ENCODE measurements at regions not wholly inside any gene's neighbourhood (a gene's known extent, or its start where the extent isn't known, plus 50 kb on each side); places are given as distances from the start of the nearest gene placed in this dataset.
A peak's percentile ranks its signal among the peaks of the same experiment; 100 is the strongest.
"Not testable (repeated sequence)": the region's sequence is repeated elsewhere in the genome, so short reads cannot be mapped to it uniquely, and the experiment has no call there.

DNA sequence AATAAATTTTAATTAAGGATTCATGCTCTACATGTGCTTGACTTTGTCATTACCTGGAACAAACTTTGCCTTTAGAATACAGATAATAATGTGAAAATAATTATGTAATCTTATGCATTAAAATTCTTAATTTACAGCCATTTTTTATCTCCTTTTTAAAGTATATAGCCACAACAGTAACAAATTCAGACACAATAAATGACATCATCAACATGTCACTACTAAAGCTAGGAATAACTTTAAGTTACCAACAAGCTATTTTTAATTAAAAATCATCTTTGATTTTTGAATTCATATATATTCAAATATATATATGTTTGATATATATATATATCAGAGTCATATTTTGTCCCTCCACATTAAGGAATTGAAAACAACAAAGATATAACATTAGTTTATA is 107.7 kb downstream of the MAD2L1 start:
- no peaks in the 10 kb centered on the region for H3K4me1 ChIP-seq (ENCODE audit: control insufficient read depth, extremely low read depth, insufficient read depth, low read length)
- DNase-seq (ENCODE audit: low read depth in 2 of 2), result no peak

GRCh38 chr4:119955256-119955655 is 111.4 kb downstream of the MAD2L1 start:
- Histone ChIP-seq H3K4me1 (ENCODE audit: control insufficient read depth, extremely low read depth, insufficient read depth, low read length) (no peaks in the 10 kb centered on the region), H2AFZ (ENCODE audit: low read length) (no peak overlapping the region), H3K27ac (ENCODE audit: insufficient read depth, low read length) (no peak overlapping the region), H3K79me2 (ENCODE audit: control insufficient read depth, insufficient read depth, low read length) (no peaks in the 10 kb centered on the region), H3K9me3 (ENCODE audit: control insufficient read depth, insufficient read depth, low read depth, low read length) (no peaks in the 10 kb centered on the region), H3K4me3 (replicated peaks in 1 of 4; ENCODE audit: control extremely low read depth in 1 of 4, insufficient read depth in 1 of 4, low read depth in 3 of 4, low read length in 4 of 4) (no peak overlapping the region), H3K4me2 (ENCODE audit: extremely low read depth, insufficient read depth, low read length) (no peak overlapping the region), H4K20me1 (ENCODE audit: control insufficient read depth, extremely low read depth, insufficient read depth, low read length) (no peaks in the 10 kb centered on the region), H3K36me3 (ENCODE audit: control insufficient read depth, insufficient read depth, low read length) (no peaks in the 10 kb centered on the region), H3K27me3 (ENCODE audit: control insufficient read depth, insufficient read depth, low read length) (no peaks in the 10 kb centered on the region), H3K9ac (ENCODE audit: insufficient read depth, low read length) (no peak overlapping the region)
- peak in 1 of 2 donors; percentile 5 for DNase-seq (ENCODE audit: low read depth in 2 of 2)
- no peak for TF ChIP-seq EZH2 (IDR thresholded peaks at IDR 0.05; ENCODE audit: low read length, missing control alignments)
- TF ChIP-seq, protein P1, sequence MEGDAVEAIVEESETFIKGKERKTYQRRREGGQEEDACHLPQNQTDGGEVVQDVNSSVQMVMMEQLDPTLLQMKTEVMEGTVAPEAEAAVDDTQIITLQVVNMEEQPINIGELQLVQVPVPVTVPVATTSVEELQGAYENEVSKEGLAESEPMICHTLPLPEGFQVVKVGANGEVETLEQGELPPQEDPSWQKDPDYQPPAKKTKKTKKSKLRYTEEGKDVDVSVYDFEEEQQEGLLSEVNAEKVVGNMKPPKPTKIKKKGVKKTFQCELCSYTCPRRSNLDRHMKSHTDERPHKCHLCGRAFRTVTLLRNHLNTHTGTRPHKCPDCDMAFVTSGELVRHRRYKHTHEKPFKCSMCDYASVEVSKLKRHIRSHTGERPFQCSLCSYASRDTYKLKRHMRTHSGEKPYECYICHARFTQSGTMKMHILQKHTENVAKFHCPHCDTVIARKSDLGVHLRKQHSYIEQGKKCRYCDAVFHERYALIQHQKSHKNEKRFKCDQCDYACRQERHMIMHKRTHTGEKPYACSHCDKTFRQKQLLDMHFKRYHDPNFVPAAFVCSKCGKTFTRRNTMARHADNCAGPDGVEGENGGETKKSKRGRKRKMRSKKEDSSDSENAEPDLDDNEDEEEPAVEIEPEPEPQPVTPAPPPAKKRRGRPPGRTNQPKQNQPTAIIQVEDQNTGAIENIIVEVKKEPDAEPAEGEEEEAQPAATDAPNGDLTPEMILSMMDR (conservative IDR thresholded peaks at IDR 0.05 in 1 of 2, IDR thresholded peaks at IDR 0.05 in 1 of 2; ENCODE audit: low read depth in 1 of 2, low read length in 2 of 2), result no peak

More for the DNA sequence above, 107.7 kb downstream of the MAD2L1 start:
- Histone ChIP-seq H3K4me3 (replicated peaks in 1 of 4; ENCODE audit: control extremely low read depth in 1 of 4, insufficient read depth in 1 of 4, low read depth in 3 of 4, low read length in 4 of 4) (no peak overlapping the region), H3K4me2 (ENCODE audit: extremely low read depth, insufficient read depth, low read length) (no peak overlapping the region), H4K20me1 (ENCODE audit: control insufficient read depth, extremely low read depth, insufficient read depth, low read length) (no peaks in the 10 kb centered on the region), H3K9ac (ENCODE audit: insufficient read depth, low read length) (no peak overlapping the region), H3K27ac (ENCODE audit: insufficient read depth, low read length) (no peak overlapping the region), H3K9me3 (ENCODE audit: control insufficient read depth, insufficient read depth, low read depth, low read length) (no peaks in the 10 kb centered on the region), H3K36me3 (ENCODE audit: control insufficient read depth, insufficient read depth, low read length) (no peaks in the 10 kb centered on the region), H3K27me3 (ENCODE audit: control insufficient read depth, insufficient read depth, low read length) (no peaks in the 10 kb centered on the region), H3K79me2 (ENCODE audit: control insufficient read depth, insufficient read depth, low read length) (no peaks in the 10 kb centered on the region), H2AFZ (ENCODE audit: low read length) (no peak overlapping the region)
- TF ChIP-seq, protein P1 (conservative IDR thresholded peaks at IDR 0.05 in 1 of 2, IDR thresholded peaks at IDR 0.05 in 1 of 2; ENCODE audit: low read depth in 1 of 2, low read length in 2 of 2), result no peak
- no peak for TF ChIP-seq EZH2 (IDR thresholded peaks at IDR 0.05; ENCODE audit: low read length, missing control alignments)

GRCh38 chr4:119954487-119954886 is 112.2 kb downstream of the MAD2L1 start:
- H3K27me3 ChIP-seq (ENCODE audit: control insufficient read depth, insufficient read depth, low read length); H3K27ac ChIP-seq (ENCODE audit: insufficient read depth, low read length); H3K9me3 ChIP-seq (ENCODE audit: control insufficient read depth, insufficient read depth, low read depth, low read length); DNase-seq (ENCODE audit: low read depth in 2 of 2); H3K4me3 ChIP-seq (replicated peaks in 1 of 4; ENCODE audit: control extremely low read depth in 1 of 4, insufficient read depth in 1 of 4, low read depth in 3 of 4, low read length in 4 of 4); H2AFZ ChIP-seq (ENCODE audit: low read length); H3K9ac ChIP-seq (ENCODE audit: insufficient read depth, low read length); H3K4me1 ChIP-seq (ENCODE audit: control insufficient read depth, extremely low read depth, insufficient read depth, low read length); H3K4me2 ChIP-seq (ENCODE audit: extremely low read depth, insufficient read depth, low read length); H3K36me3 ChIP-seq (ENCODE audit: control insufficient read depth, insufficient read depth, low read length); H4K20me1 ChIP-seq (ENCODE audit: control insufficient read depth, extremely low read depth, insufficient read depth, low read length); H3K79me2 ChIP-seq (ENCODE audit: control insufficient read depth, insufficient read depth, low read length): not testable (repeated sequence)

All from fibroblast of lung (primary cell).